ENCODE measurements at regions not wholly inside any gene's neighbourhood (a gene's known extent, or its start where the extent isn't known, plus 50 kb on each side); places are given as distances from the start of the nearest gene placed in this dataset.
"Not testable (repeated sequence)": the region's sequence is repeated elsewhere in the genome, so short reads cannot be mapped to it uniquely, and the experiment has no call there.

GRCh38 chr15:20473465-20473864 lies 68.1 kb downstream of the GOLGA6L6 start:
- H3K4me3 ChIP-seq (ENCODE audit: low read depth, low read length); DNase-seq (ENCODE audit: low read depth): not testable (repeated sequence)

- H3K4me3 ChIP-seq (ENCODE audit: low read depth, low read length); DNase-seq (ENCODE audit: low read depth): not testable (repeated sequence)
These were observed 68.6 kb downstream of the GOLGA6L6 start for GRCh38 chr15:20472983-20473382.

GRCh38 chr15:20470810-20471209 lies 70.8 kb downstream of the GOLGA6L6 start:
- not testable (repeated sequence) for H3K4me3 ChIP-seq (ENCODE audit: low read depth, low read length)

GRCh38 chr15:20441138-20441537 lies 100.5 kb downstream of the GOLGA6L6 start:
- H3K4me3 ChIP-seq (ENCODE audit: low read depth, low read length): not testable (repeated sequence)

More at GRCh38 chr15:20470810-20471209, 70.8 kb downstream of the GOLGA6L6 start:
- not testable (repeated sequence) for DNase-seq (ENCODE audit: low read depth)

GRCh38 chr15:20440390-20440789 lies 101.2 kb downstream of the GOLGA6L6 start:
- not testable (repeated sequence) for H3K4me3 ChIP-seq (ENCODE audit: low read depth, low read length); DNase-seq (ENCODE audit: low read depth)

More at GRCh38 chr15:20441138-20441537, 100.5 kb downstream of the GOLGA6L6 start:
- DNase-seq (ENCODE audit: low read depth): not testable (repeated sequence)

GRCh38 chr15:20439111-20439510 lies 102.5 kb downstream of the GOLGA6L6 start:
- not testable (repeated sequence) for H3K4me3 ChIP-seq (ENCODE audit: low read depth, low read length); DNase-seq (ENCODE audit: low read depth)

- H3K4me3 ChIP-seq (ENCODE audit: low read depth, low read length); DNase-seq (ENCODE audit: low read depth): not testable (repeated sequence)
These were observed 103.3 kb downstream of the GOLGA6L6 start for GRCh38 chr15:20438255-20438654.

GRCh38 chr15:20433468-20433867 lies 108.1 kb downstream of the GOLGA6L6 start:
- not testable (repeated sequence) for H3K4me3 ChIP-seq (ENCODE audit: low read depth, low read length); DNase-seq (ENCODE audit: low read depth)

- DNase-seq (ENCODE audit: low read depth); H3K4me3 ChIP-seq (ENCODE audit: low read depth, low read length): not testable (repeated sequence)
These were observed 111.1 kb downstream of the GOLGA6L6 start for GRCh38 chr15:20430495-20430894.

- H3K4me3 ChIP-seq (ENCODE audit: low read depth, low read length): not testable (repeated sequence)
These were observed 120.9 kb downstream of the GOLGA6L6 start for GRCh38 chr15:20420710-20421109.

GRCh38 chr15:20416618-20417017 lies 125.0 kb downstream of the GOLGA6L6 start:
- H3K4me3 ChIP-seq (ENCODE audit: low read depth, low read length); DNase-seq (ENCODE audit: low read depth): not testable (repeated sequence)

More at GRCh38 chr15:20420710-20421109, 120.9 kb downstream of the GOLGA6L6 start:
- DNase-seq (ENCODE audit: low read depth): not testable (repeated sequence)

- not testable (repeated sequence) for H3K4me3 ChIP-seq (ENCODE audit: low read depth, low read length); DNase-seq (ENCODE audit: low read depth)
These were observed 131.9 kb downstream of the GOLGA6L6 start for GRCh38 chr15:20409667-20410198.

- H3K4me3 ChIP-seq (ENCODE audit: low read depth, low read length): no peak overlapping the region
- TF ChIP-seq CTCF (IDR thresholded peaks at IDR 0.05; ENCODE audit: low read depth, low read length, missing control alignments): no peak
- no peak for DNase-seq (ENCODE audit: low read depth)
These were observed 132.4 kb downstream of the GOLGA6L6 start for GRCh38 chr15:20409247-20409646.

GRCh38 chr15:20407553-20407952 lies 134.0 kb downstream of the GOLGA6L6 start:
- DNase-seq (ENCODE audit: low read depth): no peak
- no peak for TF ChIP-seq CTCF (IDR thresholded peaks at IDR 0.05; ENCODE audit: low read depth, low read length, missing control alignments)
- H3K4me3 ChIP-seq (ENCODE audit: low read depth, low read length): no peak overlapping the region

GRCh38 chr15:20404571-20404970 lies 137.0 kb downstream of the GOLGA6L6 start:
- DNase-seq (ENCODE audit: low read depth); H3K4me3 ChIP-seq (ENCODE audit: low read depth, low read length): not testable (repeated sequence)

GRCh38 chr15:20402586-20402985 lies 139.0 kb downstream of the GOLGA6L6 start:
- not testable (repeated sequence) for H3K4me3 ChIP-seq (ENCODE audit: low read depth, low read length); DNase-seq (ENCODE audit: low read depth)

- not testable (repeated sequence) for H3K4me3 ChIP-seq (ENCODE audit: low read depth, low read length); DNase-seq (ENCODE audit: low read depth)
These were observed 140.5 kb downstream of the GOLGA6L6 start for GRCh38 chr15:20401058-20401457.

- H3K4me3 ChIP-seq (ENCODE audit: low read depth, low read length); DNase-seq (ENCODE audit: low read depth): not testable (repeated sequence)
These were observed 142.9 kb downstream of the GOLGA6L6 start for GRCh38 chr15:20398680-20399079.
